HepG2 (cell line): ENCODE measurements at regions not wholly inside any gene's neighbourhood (a gene's known extent, or its start where the extent isn't known, plus 50 kb on each side); places are given as distances from the start of the nearest gene placed in this dataset.

ENCODE experiments used
- ATF1 ChIP-seq: IDR thresholded peaks from 2 replicates; pipeline ENCODE4 v1.6.1; 2016; ENCODE audit warnings: mild to moderate bottlenecking, control low read depth
- TCF7L2 ChIP-seq: IDR thresholded peaks from 2 replicates; pipeline ENCODE4 v1.6.1; 2011; ENCODE audit warnings: mild to moderate bottlenecking, low read depth, low read length, moderate library complexity

- TF ChIP-seq TCF7L2 (no peak), ATF1 (CRISPR knock-in tag) (no peak)
Observed at GRCh38 chr3:94331831-94332230, 269.0 kb downstream of the NSUN3 start.
